Mucosa of rectum (tissue), 2 donors: ENCODE measurements at regions not wholly inside any gene's neighbourhood (a gene's known extent, or its start where the extent isn't known, plus 50 kb on each side); places are given as distances from the start of the nearest gene placed in this dataset.

ENCODE experiments used
- H3K27ac ChIP-seq, 2 donors: one replicate each; pipeline ENCODE4 v1.7.0; 2013; ENCODE audit warnings: inconsistent platforms in 2 of 2, low read depth in 2 of 2, low read length in 2 of 2
- H3K27me3 ChIP-seq, 2 donors: one replicate each; pipeline ENCODE4 v1.7.0; 2013; ENCODE audit warnings: low read length in 2 of 2; ENCODE audit not compliant: control insufficient read depth in 2 of 2, insufficient read depth in 2 of 2
- H3K36me3 ChIP-seq, 2 donors: one replicate each; pipeline ENCODE4 v1.7.0; 2013; ENCODE audit warnings: low read length in 2 of 2; ENCODE audit not compliant: control insufficient read depth in 2 of 2, insufficient read depth in 2 of 2
- H3K4me1 ChIP-seq, 2 donors: one replicate each; pipeline ENCODE4 v1.7.0; 2013; ENCODE audit warnings: low read length in 2 of 2, mild to moderate bottlenecking in 1 of 2; ENCODE audit not compliant: control insufficient read depth in 2 of 2, insufficient read depth in 2 of 2
- H3K4me3 ChIP-seq, 2 donors: one replicate each; pipeline ENCODE4 v1.7.0; 2013; ENCODE audit warnings: low read length in 2 of 2
- H3K9ac ChIP-seq, 2 donors: one replicate each; pipeline ENCODE4 v1.7.0; 2013; ENCODE audit warnings: low read length in 2 of 2, low read depth in 1 of 2, mild to moderate bottlenecking in 1 of 2
- H3K9me3 ChIP-seq, 2 donors: one replicate each; pipeline ENCODE4 v1.7.0; 2013; ENCODE audit warnings: low read length in 2 of 2; ENCODE audit not compliant: control insufficient read depth in 2 of 2
- donor health status: healthy.
- donor health status: Normal muscosa, but diverticular disease.

DNA sequence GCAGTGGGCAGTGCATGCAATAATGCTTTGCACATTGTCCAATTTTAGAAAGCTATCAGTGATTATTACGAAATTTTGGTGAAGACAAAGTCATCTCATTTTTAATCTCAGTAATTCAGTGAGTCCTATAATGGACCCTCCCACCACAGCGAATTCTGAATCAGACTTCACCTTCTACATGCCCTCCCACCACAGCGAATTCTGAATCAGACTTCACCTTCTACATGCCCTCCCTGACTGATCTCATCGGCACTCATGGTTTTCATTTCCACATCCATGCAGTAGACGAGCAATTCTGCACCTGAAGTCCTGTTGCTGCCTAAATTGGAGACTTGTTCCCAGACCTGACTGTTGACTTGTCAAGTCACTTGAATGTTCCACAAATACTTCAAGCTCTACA is 522.3 kb downstream of the EIPR1 start:
- no peaks in the 10 kb centered on the region for H3K27me3 ChIP-seq
- H3K4me1 ChIP-seq, result no peaks in the 10 kb centered on the region
- H3K27ac ChIP-seq, result no peak overlapping the region

DNA sequence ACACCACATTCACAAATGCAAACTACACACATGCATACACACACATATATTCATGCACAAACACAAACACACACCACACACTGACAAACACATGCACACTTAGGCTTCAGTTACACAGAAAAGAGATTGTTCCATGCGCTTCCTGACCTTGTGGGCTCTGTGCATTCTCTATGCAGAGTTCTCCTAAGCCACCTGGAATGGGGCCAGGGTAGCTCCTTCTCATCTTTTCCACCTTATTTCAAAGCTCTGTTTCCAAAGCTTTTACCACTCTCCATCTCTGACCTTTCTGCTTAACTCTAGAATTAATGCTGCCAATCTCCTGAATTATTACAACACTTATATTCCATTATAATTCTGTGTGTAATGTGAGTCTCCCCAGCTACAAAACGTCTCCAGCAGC is 522.3 kb upstream of the MYT1L start:
- Histone ChIP-seq H3K27ac (no peak overlapping the region), H3K4me3 (no peak overlapping the region), H3K9me3 (peaks cover 0 to 4% of the 10 kb centered on the region in 2 donors), H3K9ac (no peak overlapping the region), H3K4me1 (no peaks in the 10 kb centered on the region), H3K36me3 (no peaks in the 10 kb centered on the region), H3K27me3 (no peaks in the 10 kb centered on the region)

More for the DNA sequence above, 522.3 kb downstream of the EIPR1 start:
- Histone ChIP-seq H3K9me3 (peaks cover 3 to 10% of the 10 kb centered on the region in 2 donors), H3K36me3 (no peaks in the 10 kb centered on the region), H3K4me3 (no peak overlapping the region), H3K9ac (no peak overlapping the region)

DNA sequence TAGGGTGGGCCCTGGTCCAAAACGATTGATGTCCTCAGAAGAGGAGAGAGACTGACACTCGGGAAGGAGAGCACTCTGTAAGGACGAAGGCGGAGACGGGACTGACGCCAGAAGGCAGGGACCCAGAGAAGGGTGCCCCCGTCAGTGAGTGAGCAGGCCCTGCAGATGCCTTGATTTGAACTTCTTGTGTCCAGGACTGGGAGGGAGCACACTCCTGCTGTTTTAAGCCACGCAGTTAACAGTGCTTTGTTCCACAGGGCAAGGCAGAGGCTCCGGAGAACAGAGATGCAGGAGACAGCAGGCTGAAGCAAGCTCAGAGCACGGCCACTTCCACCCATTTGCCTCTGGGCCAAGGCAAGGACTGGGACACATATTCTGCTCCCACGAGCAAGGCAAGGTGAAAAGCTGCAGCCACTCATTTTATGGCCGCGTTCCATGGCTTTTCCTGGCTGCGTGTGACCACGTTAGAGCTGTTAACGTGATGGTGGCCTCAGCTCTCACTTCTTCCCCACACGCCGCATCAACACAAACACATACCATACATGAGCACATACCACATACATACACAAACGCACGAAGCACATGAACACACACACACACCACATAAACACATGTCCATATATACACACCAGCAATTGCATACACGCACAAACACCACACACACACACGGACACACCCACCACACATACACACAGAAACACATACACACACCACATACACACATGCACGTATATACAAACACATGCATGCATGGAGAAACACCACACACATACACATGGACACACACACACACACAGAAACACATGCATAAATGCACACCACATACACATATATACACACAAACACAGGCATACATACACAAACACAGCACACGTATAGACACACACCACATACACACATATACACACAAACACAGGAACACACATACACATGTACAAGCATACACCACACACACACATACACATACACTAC is 521.0 kb upstream of the MYT1L start:
- Histone ChIP-seq H3K27me3 (no peaks in the 10 kb centered on the region), H3K36me3 (no peaks in the 10 kb centered on the region), H3K4me3 (no peak overlapping the region), H3K9ac (no peak overlapping the region), H3K4me1 (no peaks in the 10 kb centered on the region), H3K27ac (no peak overlapping the region), H3K9me3 (peaks cover 0 to 4% of the 10 kb centered on the region in 2 donors)

DNA sequence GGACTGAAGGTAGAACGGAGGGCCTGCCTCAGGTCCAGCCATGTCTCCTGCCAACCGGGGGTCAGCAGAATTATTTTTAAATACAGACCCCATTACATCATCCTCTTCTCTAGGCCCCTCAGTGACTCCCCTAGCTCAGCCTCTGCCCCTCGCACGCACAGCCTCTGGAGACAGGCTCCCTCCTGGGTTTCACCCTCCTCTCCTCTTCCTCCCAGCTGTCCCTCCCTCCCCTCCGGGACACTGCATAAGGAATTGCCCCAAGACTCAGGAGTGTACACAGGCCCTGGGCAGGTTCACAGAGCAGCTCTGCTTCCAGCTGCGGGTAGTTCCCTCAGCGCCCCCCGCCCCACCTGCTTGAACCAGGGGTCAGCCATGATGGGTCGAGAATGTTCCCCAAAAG is 520.2 kb upstream of the MYT1L start:
- no peak overlapping the region for H3K27ac ChIP-seq
- no peaks in the 10 kb centered on the region for H3K27me3 ChIP-seq
- H3K4me1 ChIP-seq, result no peaks in the 10 kb centered on the region
- no peaks in the 10 kb centered on the region for H3K36me3 ChIP-seq
- H3K9me3 ChIP-seq, result peaks cover 0 to 4% of the 10 kb centered on the region in 2 donors
- no peak overlapping the region for H3K4me3 ChIP-seq
- H3K9ac ChIP-seq, result no peak overlapping the region

DNA sequence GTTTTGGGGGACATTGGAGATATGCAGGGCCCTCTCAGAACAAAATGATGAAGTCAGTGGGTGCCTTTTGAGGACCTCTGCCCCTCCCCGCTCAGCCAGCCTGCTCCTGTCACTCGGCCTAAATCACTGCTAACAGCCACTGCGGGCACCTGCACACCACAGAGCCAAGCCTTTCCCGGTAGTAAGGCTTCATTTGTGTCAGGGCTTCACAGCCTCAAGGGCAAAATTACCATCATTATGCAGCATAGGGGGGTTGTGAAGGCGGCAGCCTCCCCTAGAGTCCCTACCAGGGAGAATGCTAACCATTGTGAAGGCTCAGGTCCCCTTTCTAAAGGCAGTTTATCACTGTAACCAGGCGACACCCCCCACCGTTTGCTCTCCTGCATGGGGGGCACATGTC is 519.8 kb upstream of the MYT1L start:
- Histone ChIP-seq H3K9ac (no peak overlapping the region), H3K4me1 (no peaks in the 10 kb centered on the region), H3K9me3 (peaks cover 0 to 4% of the 10 kb centered on the region in 2 donors), H3K4me3 (no peak overlapping the region), H3K36me3 (no peaks in the 10 kb centered on the region), H3K27ac (no peak overlapping the region), H3K27me3 (no peaks in the 10 kb centered on the region)

DNA sequence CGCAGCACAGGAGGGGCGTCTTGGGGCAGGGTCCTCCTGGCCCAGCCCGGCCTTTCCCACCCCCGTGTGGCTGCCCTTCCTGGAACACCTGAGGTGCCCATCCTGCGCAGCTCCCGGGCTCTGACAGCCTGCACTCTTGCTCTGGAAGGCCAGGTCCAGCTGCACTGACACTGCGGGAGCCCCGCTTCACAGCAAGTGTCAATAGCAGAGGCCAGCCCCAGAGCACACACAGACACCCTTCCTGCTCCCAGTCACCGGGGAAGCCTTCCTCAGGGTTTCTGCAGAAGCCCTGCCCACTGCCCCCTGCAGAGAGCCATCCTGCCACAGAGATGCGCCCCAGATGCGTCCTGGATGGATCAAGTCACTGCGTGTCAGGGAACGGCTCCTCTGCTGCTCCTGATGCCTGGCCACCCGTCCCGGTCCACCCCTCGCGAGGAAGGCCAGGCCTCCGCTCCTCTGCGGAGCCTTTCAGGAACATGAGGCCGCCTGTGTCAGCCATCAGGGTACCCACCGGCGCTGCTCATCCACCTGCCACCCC is 519.2 kb upstream of the MYT1L start:
- Histone ChIP-seq H3K27ac (no peak overlapping the region), H3K4me3 (no peak overlapping the region), H3K27me3 (no peaks in the 10 kb centered on the region), H3K9ac (no peak overlapping the region), H3K4me1 (no peaks in the 10 kb centered on the region), H3K9me3 (peaks cover 0 to 4% of the 10 kb centered on the region in 2 donors), H3K36me3 (no peaks in the 10 kb centered on the region)

DNA sequence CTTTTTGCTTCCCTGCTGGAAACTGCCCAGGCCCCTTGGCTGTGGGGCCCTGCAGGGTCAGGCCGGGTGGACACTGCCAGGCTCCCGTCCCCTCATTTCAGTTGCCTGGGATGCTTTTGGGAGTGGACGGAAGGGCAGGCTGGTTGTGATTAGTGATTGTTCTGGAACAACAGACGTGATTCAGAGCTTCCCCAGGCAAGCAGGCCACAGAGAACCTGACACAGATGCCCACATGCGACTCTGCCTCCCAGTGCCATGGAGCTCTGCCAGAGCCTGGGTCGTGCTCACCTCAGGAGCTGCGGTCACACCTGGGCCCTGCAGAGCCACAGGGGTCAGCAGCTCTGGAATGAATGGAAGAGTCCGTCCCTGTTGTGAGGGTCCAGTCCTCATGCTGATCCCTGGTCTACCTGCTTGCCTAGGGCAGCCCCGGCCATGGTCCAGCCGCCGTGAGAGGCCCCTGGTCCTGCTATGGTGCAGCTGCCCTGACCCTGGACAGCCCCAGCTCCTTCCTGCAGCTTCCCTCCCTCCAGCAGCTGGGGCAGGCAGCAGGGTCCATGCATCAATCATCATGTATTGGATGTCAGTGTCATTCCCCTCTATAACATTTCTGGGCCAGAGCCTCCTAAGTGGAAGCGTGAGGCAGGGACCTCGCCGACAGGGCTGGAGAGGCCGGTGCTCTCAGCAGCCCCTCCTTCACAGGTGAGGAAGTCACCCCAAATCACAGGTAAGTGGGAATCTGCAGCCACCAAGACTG is 518.6 kb upstream of the MYT1L start:
- Histone ChIP-seq H3K9ac (no peak overlapping the region), H3K36me3 (no peaks in the 10 kb centered on the region), H3K27ac (no peak overlapping the region), H3K4me1 (no peaks in the 10 kb centered on the region), H3K4me3 (no peak overlapping the region), H3K9me3 (peaks cover 0 to 4% of the 10 kb centered on the region in 2 donors), H3K27me3 (no peaks in the 10 kb centered on the region)

DNA sequence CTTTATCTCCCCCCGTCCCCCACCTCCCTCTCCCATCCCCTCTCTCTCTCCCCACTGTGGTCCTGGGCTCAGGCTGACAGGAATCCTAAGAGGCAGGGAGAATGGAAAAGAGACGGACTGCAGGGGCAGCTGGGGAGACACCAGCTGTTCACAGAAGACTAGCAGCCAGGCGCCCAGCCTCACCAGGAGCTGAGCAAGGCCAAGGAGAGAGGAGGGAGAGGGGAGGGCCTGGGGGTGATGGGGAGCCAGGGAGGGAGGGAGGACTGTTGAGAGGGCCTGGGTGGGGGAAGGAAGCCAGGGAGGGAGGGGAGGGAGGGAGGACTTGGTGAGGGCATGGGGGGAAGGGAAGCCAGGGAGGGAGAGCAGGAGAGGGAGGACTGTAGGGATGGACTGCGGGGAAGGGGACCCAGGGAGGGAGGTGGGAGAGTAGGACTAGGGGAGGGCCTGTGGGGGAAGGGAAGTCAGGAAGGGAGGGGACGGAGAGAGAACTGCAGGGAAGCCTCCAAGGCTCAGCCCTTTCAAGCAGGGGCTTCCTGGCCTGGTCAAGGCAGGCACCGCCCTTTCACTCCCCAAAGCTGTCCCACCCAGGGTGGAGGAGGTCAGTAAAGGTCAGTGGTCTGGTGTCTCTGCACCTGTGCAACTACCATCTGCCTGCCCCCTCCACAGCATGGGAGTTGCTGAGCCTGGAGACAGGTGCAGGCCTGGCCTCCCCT is 517.7 kb upstream of the MYT1L start:
- no peak overlapping the region for H3K27ac ChIP-seq
- no peaks in the 10 kb centered on the region for H3K36me3 ChIP-seq
- H3K27me3 ChIP-seq, result no peaks in the 10 kb centered on the region
- H3K4me1 ChIP-seq, result no peaks in the 10 kb centered on the region
- no peak overlapping the region for H3K4me3 ChIP-seq
- peaks cover 0 to 4% of the 10 kb centered on the region in 2 donors for H3K9me3 ChIP-seq
- H3K9ac ChIP-seq, result no peak overlapping the region

DNA sequence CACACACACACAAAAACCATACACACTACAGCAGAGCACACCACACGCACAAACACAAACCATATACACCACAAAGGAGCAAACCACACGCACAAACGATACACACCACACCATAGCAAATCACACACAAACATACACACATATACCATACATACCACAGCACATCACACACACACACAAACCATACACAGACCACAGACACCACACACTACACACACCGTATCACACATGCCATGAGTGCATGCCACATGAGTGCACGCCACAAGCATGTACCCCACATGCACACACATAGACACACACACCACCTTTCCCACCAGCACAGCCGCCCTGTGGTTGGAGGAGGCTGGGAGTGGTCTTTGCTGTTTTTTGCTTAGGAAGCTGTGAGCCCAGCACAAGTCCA is 517.1 kb upstream of the MYT1L start:
- Histone ChIP-seq H3K4me1 (no peaks in the 10 kb centered on the region), H3K9me3 (peaks cover 0 to 4% of the 10 kb centered on the region in 2 donors), H3K9ac (no peak overlapping the region), H3K4me3 (no peak overlapping the region), H3K27me3 (no peaks in the 10 kb centered on the region), H3K36me3 (no peaks in the 10 kb centered on the region), H3K27ac (no peak overlapping the region)
